Astrocyte (in vitro differentiated cells and primary cell): ENCODE measurements at regions not wholly inside any gene's neighbourhood (a gene's known extent, or its start where the extent isn't known, plus 50 kb on each side); places are given as distances from the start of the nearest gene placed in this dataset.

Experiments
- DNase-seq: peaks from one replicate; pipeline ENCODE4 v3.0.0-alpha.2; 2010; ENCODE audit warnings: low read depth
- FAIRE-seq: peaks from 2 replicates; lab custom pipeline; 2011; peaks lifted over from hg19 to GRCh38; lab: Jason Lieb, UNC
- H2AFZ ChIP-seq: 2 replicates; pipeline ENCODE4 v1.6.0; 2012; ENCODE audit warnings: low read depth, low read length, inconsistent platforms
- H3K27ac ChIP-seq: 2 replicates; pipeline ENCODE4 v1.5.1; 2011; ENCODE audit warnings: low read depth, low read length, inconsistent platforms
- H3K27me3 ChIP-seq: 2 replicates; pipeline ENCODE4 v1.6.0; 2011; ENCODE audit warnings: low read length, inconsistent platforms; ENCODE audit not compliant: insufficient read depth
- H3K36me3 ChIP-seq: 2 replicates; pipeline ENCODE4 v1.5.1; 2011; ENCODE audit warnings: low read length, inconsistent platforms; ENCODE audit not compliant: insufficient read depth
- H3K4me1 ChIP-seq: 2 replicates; pipeline ENCODE4 v1.5.1; 2011; ENCODE audit warnings: low read length, inconsistent platforms; ENCODE audit not compliant: insufficient read depth
- H3K4me2 ChIP-seq: 2 replicates; pipeline ENCODE4 v1.6.0; 2012; ENCODE audit warnings: low read length, inconsistent platforms
- H3K4me3 ChIP-seq: 2 replicates; pipeline ENCODE4 v1.5.1; 2011; ENCODE audit warnings: low read depth, mild to moderate bottlenecking, low read length, inconsistent platforms; ENCODE audit not compliant: insufficient read depth
- H3K79me2 ChIP-seq: 2 replicates; pipeline ENCODE4 v1.6.0; 2012; ENCODE audit warnings: mild to moderate bottlenecking, low read length, inconsistent platforms; ENCODE audit not compliant: insufficient read depth
- H3K9ac ChIP-seq: 2 replicates; pipeline ENCODE4 v1.6.0; 2012; ENCODE audit warnings: mild to moderate bottlenecking, low read length, inconsistent platforms
- H3K9me3 ChIP-seq: 2 replicates; pipeline ENCODE4 v1.5.1; 2012; ENCODE audit warnings: low read depth, mild to moderate bottlenecking, low read length, inconsistent platforms; ENCODE audit not compliant: insufficient read depth
- H4K20me1 ChIP-seq: 2 replicates; pipeline ENCODE4 v1.6.0; 2012; ENCODE audit warnings: low read length, inconsistent platforms; ENCODE audit not compliant: insufficient read depth
- H3K27ac Mint-ChIP-seq: one replicate; pipeline ENCODE4 v1.8.0; 2021; ENCODE audit warnings: mild to moderate bottlenecking, mixed read lengths; ENCODE audit not compliant: unreplicated experiment
- H3K27me3 Mint-ChIP-seq: one replicate; pipeline ENCODE4 v1.8.0; 2021; ENCODE audit warnings: low read depth, mixed read lengths; ENCODE audit not compliant: unreplicated experiment
- H3K36me3 Mint-ChIP-seq: one replicate; pipeline ENCODE4 v1.8.0; 2021; ENCODE audit warnings: low read depth, mixed read lengths; ENCODE audit not compliant: unreplicated experiment
- H3K4me1 Mint-ChIP-seq: one replicate; pipeline ENCODE4 v1.8.0; 2021; ENCODE audit warnings: low read depth, mixed read lengths; ENCODE audit not compliant: unreplicated experiment
- H3K4me3 Mint-ChIP-seq: one replicate; pipeline ENCODE4 v1.8.0; 2021; ENCODE audit warnings: mild to moderate bottlenecking, moderate library complexity, mixed read lengths; ENCODE audit not compliant: unreplicated experiment
- H3K9me3 Mint-ChIP-seq: one replicate; pipeline ENCODE4 v1.8.0; 2021; ENCODE audit warnings: mild to moderate bottlenecking, mixed read lengths; ENCODE audit not compliant: unreplicated experiment
- EZH2 ChIP-seq: IDR thresholded peaks from 2 replicates; pipeline ENCODE4 v1.6.1; 2012; ENCODE audit warnings: mild to moderate bottlenecking, low read length, inconsistent platforms; ENCODE audit not compliant: insufficient read depth
- TF ChIP-seq, protein P1 (sequence below): IDR thresholded peaks from 2 replicates; pipeline ENCODE4 v1.5.1; 2011; ENCODE audit warnings: low read depth, mild to moderate bottlenecking, inconsistent platforms, low read length, moderate library complexity; ENCODE audit not compliant: insufficient read depth

DNA sequence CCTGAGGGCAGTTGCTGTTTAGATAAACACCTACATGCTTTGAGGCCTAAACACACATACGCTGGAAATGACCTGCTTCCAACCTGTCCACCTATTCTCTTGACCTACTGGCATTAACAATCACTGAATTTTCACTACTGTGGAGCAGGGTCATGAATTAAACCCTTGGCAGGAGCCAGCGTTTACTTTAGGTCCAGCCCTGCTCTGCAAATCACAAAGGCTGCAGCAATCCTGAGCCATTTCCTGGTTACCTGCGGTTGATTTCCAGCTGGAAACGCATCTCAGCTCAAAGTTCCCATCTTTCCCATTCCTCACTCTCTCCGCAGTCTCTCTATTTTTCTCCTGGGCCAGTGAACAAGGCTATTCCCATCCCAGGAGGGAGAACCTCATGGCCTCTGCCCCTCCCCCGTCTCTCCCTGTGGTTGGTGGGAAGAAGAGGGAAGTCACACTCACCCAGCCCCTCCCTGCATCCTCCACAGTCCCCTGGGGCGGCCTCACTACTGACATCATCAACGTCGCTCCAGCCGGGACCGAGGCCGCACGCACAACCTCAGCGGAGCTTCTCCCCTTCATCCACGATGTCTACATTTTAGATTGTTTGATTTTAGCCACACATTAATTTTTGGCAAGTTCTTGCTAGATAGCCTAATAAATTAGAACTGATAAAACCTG, 84.5 kb upstream of the SNTG2 start:
- Mint-ChIP-seq H3K9me3 (no peaks in the 10 kb centered on the region), H3K27ac (no peak overlapping the region), H3K27me3 (peaks cover 49% of the 10 kb centered on the region), H3K4me1 (peaks cover 7% of the 10 kb centered on the region), H3K36me3 (no peaks in the 10 kb centered on the region), H3K4me3 (no peak overlapping the region)
- TF ChIP-seq, protein P1, sequence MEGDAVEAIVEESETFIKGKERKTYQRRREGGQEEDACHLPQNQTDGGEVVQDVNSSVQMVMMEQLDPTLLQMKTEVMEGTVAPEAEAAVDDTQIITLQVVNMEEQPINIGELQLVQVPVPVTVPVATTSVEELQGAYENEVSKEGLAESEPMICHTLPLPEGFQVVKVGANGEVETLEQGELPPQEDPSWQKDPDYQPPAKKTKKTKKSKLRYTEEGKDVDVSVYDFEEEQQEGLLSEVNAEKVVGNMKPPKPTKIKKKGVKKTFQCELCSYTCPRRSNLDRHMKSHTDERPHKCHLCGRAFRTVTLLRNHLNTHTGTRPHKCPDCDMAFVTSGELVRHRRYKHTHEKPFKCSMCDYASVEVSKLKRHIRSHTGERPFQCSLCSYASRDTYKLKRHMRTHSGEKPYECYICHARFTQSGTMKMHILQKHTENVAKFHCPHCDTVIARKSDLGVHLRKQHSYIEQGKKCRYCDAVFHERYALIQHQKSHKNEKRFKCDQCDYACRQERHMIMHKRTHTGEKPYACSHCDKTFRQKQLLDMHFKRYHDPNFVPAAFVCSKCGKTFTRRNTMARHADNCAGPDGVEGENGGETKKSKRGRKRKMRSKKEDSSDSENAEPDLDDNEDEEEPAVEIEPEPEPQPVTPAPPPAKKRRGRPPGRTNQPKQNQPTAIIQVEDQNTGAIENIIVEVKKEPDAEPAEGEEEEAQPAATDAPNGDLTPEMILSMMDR, result no peak
- no peak for TF ChIP-seq EZH2
- Histone ChIP-seq H3K9ac (no peak overlapping the region), H4K20me1 (no peaks in the 10 kb centered on the region), H3K9me3 (no peaks in the 10 kb centered on the region), H3K79me2 (no peaks in the 10 kb centered on the region), H3K4me1 (no peaks in the 10 kb centered on the region), H3K27ac (no peak overlapping the region), H3K27me3 (no peaks in the 10 kb centered on the region), H3K36me3 (no peaks in the 10 kb centered on the region), H3K4me2 (no peak overlapping the region), H2AFZ (no peak overlapping the region), H3K4me3 (no peak overlapping the region)
- no peak for DNase-seq
- no peak for FAIRE-seq

DNA sequence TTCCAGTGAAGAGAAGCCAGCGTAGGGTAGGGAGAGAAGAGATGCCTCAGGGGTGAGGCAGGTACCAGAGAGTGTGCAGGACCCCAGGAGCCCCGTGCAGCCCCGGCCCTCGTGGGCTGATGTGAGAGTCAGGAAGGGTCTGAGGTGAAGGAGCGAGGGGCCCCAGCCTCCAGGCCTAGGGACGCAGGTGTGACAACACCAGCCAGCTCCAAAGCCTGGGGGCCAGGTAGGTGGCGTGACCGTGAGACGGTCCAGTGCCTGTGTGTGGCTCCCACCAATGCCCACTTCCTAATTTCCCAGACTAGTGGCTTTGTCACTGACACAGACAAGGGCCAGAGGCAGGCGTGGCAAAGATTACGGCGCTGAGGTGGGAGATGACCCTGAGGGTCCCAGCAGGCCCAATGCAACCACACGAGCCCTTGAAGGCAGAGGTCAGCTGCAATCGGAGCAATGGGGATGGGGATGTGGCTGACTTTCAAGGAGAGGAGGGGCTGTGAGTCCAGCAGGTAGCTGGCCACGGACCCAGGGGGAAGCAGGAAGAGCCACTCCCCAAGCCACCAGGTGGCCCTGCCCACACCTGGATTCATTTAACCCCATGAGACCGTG, 86.0 kb upstream of the SNTG2 start:
- DNase-seq, result no peak

More for the DNA sequence above, 86.0 kb upstream of the SNTG2 start:
- TF ChIP-seq EZH2, result no peak
- TF ChIP-seq, protein P1, result no peak
- Histone ChIP-seq H3K36me3 (no peaks in the 10 kb centered on the region), H3K9me3 (no peaks in the 10 kb centered on the region), H3K27me3 (no peaks in the 10 kb centered on the region), H4K20me1 (no peaks in the 10 kb centered on the region), H3K79me2 (no peaks in the 10 kb centered on the region), H3K4me1 (no peaks in the 10 kb centered on the region), H3K9ac (no peak overlapping the region), H3K27ac (no peak overlapping the region), H3K4me2 (no peak overlapping the region), H2AFZ (no peak overlapping the region), H3K4me3 (no peak overlapping the region)
- no peaks in the 10 kb centered on the region for H3K36me3 Mint-ChIP-seq
- H3K9me3 Mint-ChIP-seq, result no peaks in the 10 kb centered on the region
- no peak overlapping the region for H3K27ac Mint-ChIP-seq
- peaks cover 43% of the 10 kb centered on the region for H3K27me3 Mint-ChIP-seq
- no peak for FAIRE-seq
- no peak overlapping the region for H3K4me3 Mint-ChIP-seq
- peaks cover 7% of the 10 kb centered on the region for H3K4me1 Mint-ChIP-seq
